HG03060 (cell line): ENCODE measurements at regions not wholly inside any gene's neighbourhood (a gene's known extent, or its start where the extent isn't known, plus 50 kb on each side); places are given as distances from the start of the nearest gene placed in this dataset.
"Not testable (repeated sequence)": the region's sequence is repeated elsewhere in the genome, so short reads cannot be mapped to it uniquely, and the experiment has no call there.

Experiments used
- ATAC-seq: cut with Tn5 transposase; IDR thresholded peaks from one replicate; pipeline ENCODE4 v1.9.1; 2021; ENCODE audit warnings: low read depth, moderate number of reproducible peaks; ENCODE audit not compliant: unreplicated experiment

DNA sequence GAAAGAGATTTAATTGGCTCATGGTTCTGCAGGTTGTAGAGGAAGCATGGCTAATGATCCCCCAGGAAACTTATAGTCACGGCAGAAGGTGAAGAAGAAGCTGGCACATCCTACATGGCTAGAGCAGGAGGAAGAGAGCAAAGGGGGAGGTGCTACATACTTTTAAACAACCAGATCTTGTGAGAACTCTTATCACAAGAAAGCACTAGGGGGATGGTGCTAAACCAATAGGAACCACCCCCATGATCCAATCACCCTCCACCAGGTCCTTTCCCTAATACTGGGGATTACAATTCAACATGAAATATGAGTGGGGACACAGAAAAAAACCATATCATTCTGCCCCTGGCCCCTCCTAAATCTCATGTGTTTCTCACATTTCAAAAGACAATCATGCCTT lies 147.2 kb upstream of the EPB41L4A start:
- no peak for ATAC-seq

- ATAC-seq = no peak
These were observed 150.5 kb upstream of the EPB41L4A start for GRCh38 chr5:112569596-112569995.

- no peak for ATAC-seq
These were observed 151.8 kb upstream of the EPB41L4A start for GRCh38 chr5:112570708-112571444.

GRCh38 chr5:112573441-112573840 lies 154.4 kb upstream of the EPB41L4A start:
- no peak for ATAC-seq

GRCh38 chr5:112574536-112574935 lies 155.5 kb upstream of the EPB41L4A start:
- ATAC-seq = no peak

- ATAC-seq = no peak
These were observed 157.3 kb upstream of the EPB41L4A start for GRCh38 chr5:112576298-112576925.

GRCh38 chr5:112579599-112580170 lies 158.0 kb upstream of the APC start:
- no peak for ATAC-seq

- ATAC-seq = no peak
These were observed 155.8 kb upstream of the APC start for GRCh38 chr5:112581811-112582320.

GRCh38 chr5:112583166-112583565 lies 154.5 kb upstream of the APC start:
- no peak for ATAC-seq

GRCh38 chr5:112584781-112585180 lies 152.9 kb upstream of the APC start:
- no peak for ATAC-seq

GRCh38 chr5:112586596-112587062 lies 151.1 kb upstream of the APC start:
- no peak for ATAC-seq

DNA sequence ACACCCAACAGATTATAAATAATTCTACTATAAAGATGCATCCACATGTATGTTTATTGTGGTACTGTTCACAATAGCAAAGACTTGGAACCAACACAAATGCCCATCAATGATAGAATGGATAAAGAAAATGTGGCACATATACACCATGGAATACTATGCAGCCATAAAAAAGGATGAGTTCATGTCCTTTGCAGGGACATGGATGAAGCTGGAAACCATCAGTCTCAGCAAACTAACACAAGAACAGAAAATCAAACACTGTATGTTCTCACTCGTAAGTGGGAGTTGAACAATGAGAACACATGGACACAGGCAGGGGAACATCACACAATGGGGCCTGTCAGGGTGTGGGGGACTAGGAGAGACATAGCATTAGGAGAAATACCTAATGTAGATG lies 146.8 kb upstream of the APC start:
- not testable (repeated sequence) for ATAC-seq

GRCh38 chr5:112594095-112594850 lies 143.4 kb upstream of the APC start:
- ATAC-seq = no peak

DNA sequence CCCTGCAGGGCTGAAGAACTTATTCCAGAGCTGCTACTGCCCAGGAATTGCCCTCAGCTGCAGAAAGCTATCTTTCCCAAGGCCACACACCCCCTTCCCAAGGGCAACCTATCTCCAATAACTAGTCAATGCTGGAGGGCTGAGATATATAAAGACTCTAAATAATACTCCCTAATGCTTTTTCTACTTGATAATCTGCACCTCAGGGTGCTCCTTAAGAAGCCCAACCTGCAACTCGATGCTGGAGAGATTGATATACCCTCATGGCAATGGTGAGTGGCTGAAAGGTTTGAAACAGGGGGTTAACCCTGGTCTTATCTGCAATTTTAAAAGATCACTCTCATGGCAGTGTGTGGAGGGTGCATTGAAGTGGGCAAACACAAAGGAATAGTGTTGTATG lies 142.7 kb upstream of the APC start:
- ATAC-seq = no peak

- ATAC-seq = no peak
These were observed 139.9 kb upstream of the APC start for GRCh38 chr5:112597831-112598230.

DNA sequence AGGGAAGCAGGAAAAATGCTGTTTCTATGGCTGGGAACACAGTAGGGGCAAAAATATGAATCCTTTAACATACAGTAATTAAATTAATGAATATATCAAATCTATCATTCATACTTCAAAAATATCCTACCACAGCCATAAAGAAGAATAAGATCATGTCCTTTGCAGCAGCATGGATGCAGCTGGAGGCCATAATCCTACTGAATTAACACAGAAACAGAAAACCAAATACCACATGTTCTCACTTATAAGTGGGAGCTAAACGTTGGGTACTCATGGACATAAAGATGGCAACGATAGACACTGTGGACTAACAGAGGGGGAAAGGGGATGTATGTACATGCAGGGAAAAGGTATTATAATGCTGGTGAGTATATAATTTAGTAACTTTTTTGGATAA lies 137.2 kb upstream of the APC start:
- ATAC-seq = not testable (repeated sequence)

DNA sequence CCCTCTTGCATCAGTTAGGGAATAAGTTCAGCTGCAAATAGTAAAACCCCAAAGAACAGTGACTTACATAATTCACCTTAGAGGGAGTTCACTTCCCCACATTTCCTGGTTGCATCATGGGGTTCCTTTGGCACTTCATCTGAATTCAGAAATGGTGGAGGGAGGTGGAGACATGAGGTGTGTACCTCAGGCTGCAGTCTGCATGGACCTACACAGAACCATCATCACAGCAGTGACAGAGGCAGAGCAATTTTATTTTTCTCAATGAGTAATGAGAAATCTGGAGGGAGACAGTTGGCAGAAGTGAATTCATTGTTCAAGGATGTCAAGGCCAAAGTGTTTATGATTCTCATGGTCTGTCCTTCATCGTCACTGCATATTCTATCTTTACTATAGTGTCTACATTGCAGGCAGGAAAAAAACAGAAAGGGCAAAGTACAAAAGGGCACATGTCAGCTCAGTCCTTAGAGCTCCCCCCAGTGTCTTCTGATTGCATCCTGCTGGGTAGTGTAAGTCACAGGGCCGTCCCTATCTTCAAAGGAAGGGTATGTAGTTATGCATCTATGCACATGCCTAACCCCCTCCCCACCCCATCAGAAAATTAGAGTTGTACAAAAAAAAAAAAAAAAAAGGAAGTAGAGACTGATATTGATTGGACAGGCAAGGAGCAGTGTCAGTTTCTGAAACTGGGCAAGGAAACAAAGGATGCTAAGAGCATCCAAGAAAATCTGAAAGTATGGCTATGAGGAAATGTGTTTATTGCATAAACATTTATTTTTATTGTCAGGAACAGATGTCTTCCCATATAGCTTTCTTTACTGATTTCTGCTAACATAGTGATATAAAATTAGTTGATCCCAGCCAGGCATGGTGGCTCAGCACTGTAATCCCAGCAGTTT lies 132.7 kb upstream of the APC start:
- ATAC-seq = no peak

DNA sequence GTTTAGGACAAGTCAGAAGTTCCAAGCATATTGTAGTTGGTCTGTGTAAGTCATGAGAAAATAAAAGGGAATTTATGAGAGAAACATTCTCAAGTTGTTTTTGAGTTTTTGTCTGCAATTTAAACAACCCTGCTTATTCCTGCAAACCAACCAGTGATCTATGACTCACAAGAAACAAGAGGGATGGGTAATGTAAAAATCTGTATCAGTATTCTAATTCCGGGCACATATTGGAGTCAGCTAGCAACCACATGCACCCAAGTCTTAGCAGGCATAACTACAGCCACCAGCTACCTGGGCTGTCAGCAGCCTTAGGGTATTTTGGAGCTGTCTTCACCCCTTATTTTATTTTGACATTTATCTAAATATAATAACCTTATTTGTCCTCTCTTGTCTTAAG lies 128.7 kb upstream of the APC start:
- ATAC-seq = no peak

- ATAC-seq = no peak
These were observed 125.0 kb upstream of the APC start for GRCh38 chr5:112612663-112613062.

DNA sequence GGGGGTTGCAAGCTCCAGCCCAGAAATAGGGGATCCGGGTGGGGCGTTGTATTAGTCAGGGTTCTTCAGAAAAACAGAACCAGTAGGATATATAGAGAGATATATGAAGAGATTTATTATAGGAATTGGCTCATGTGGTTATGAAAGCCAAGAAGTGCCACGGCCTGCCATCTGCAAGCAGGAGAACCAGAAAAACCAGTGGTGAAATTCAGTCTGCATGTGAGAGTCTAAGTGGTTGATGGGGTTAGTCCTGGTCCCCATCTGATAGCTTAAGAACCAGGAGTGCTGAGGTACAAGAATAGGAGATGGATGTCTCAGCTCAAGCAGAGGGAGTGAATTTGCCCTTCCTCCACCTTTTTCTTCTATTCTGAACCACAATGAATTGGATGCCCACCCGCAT lies 123.4 kb upstream of the APC start:
- no peak for ATAC-seq
